ENCODE measurements at regions not wholly inside any gene's neighbourhood (a gene's known extent, or its start where the extent isn't known, plus 50 kb on each side); places are given as distances from the start of the nearest gene placed in this dataset.

- DNase-seq = peak; percentile 95
Measured at GRCh38 chr13:80235166-80235966, 105.6 kb downstream of the SPRY2 start.

- DNase-seq = no peak
Measured at GRCh38 chr13:80227645-80228044, 113.3 kb downstream of the SPRY2 start.

GRCh38 chr13:80226645-80227044 lies 114.3 kb downstream of the SPRY2 start:
- DNase-seq = no peak

GRCh38 chr13:80224468-80224867 lies 116.5 kb downstream of the SPRY2 start:
- DNase-seq = no peak

DNA sequence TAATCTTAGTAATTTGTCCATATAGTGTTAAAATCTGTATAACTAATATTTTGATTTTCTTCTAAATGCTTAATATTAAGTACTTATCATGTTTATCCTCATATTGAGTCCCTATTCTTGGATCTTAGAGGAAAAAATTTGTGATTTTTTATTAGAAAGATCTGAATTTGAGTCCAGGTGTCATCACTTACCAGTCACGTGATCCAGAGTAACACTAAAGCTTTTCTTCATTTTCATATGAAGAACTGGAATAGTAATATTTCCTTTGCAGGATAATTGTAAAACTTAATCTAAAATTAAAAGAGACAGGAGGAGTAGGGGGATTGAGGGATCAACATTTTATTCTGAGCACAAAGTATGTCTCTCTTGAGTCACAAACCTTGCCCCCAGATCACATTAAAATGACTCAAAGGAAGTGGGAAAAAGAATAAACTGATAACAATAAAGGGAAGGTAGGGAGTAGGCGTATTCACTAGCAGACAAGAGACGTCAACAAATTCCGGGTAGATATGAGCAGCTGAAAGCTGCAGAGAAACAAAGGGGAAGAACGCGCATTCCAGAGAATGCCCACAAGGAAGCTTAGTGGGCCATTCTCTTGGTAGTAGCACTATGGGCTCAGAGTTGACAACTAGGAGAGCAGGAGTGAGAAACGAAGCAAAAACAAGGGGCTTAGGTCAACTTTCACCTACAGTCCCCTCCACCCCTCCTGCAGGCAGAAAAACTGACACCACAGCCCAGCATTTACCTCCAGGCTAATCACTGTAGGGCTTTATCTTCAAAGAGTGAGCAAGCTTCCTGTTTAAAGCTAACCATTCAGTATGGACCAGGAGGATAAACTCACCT lies 123.1 kb downstream of the SPRY2 start:
- DNase-seq = no peak

- no peak for DNase-seq
Measured at GRCh38 chr13:80215368-80215767, 125.6 kb downstream of the SPRY2 start.

DNA sequence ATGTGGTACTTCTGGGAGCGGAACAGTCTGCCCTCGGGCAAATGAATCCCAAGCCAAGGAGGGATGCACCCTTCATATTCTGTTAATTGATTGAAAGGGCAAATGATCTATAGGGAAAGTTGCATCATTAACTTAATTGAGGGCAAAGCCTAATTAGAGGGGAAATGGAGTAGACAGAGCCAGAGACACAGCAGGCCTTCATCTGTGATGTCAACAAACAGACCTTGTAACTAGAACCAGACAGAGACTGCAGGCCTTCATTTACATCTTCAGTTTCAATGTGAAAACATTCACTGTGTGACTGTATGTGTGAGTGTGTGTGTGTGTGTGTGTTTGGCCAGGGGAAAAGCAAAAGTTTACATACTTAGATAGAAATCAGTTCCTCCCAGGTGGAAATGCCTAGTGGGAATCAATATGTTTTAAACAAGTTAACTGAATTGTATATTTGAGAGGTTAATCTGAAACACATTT lies 126.4 kb downstream of the SPRY2 start:
- DNase-seq = peak; percentile 91

- DNase-seq = no peak
Measured at GRCh38 chr13:80214050-80214449, 126.9 kb downstream of the SPRY2 start.

DNA sequence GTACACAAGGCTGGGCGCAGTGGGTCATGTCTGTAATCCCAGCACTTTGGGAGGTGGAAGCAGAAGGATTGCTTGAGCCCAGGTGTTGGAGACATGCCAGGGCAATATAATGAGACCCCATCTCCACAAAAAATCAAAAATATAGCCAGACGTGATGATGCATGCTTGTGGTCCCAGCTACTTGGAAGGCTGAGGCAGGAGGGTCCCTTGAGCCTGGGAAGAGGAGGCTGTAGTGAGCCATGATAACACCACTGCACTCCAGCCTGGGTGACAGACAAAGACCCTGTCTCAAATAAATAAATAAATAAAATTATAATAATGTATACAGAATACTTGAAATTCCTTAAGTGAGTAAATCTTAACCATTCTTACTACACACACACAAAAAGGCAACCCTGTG lies 127.7 kb downstream of the SPRY2 start:
- no peak for DNase-seq

DNA sequence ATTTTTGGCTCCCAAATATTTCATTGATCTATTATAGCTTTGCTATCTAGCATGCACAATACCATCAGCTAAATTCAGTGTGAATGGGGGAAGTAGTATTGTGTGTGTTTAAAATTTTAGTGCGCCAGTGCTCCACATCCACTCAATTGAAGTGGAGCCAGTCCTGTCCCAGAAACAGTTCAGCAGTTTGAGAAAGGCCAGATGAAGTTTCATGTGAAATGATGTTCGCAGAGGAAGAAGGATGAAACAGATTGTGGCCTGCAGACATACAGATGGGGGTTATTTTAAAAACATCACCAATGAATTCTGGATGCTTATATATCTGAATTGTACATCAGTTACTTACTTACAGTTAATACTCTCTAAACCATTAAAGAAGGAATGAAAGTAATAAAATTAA lies 129.4 kb downstream of the SPRY2 start:
- DNase-seq = no peak

GRCh38 chr13:80204642-80205041 lies 136.3 kb downstream of the SPRY2 start:
- DNase-seq = no peak

GRCh38 chr13:80203496-80203895 lies 137.4 kb downstream of the SPRY2 start:
- no peak for DNase-seq

DNA sequence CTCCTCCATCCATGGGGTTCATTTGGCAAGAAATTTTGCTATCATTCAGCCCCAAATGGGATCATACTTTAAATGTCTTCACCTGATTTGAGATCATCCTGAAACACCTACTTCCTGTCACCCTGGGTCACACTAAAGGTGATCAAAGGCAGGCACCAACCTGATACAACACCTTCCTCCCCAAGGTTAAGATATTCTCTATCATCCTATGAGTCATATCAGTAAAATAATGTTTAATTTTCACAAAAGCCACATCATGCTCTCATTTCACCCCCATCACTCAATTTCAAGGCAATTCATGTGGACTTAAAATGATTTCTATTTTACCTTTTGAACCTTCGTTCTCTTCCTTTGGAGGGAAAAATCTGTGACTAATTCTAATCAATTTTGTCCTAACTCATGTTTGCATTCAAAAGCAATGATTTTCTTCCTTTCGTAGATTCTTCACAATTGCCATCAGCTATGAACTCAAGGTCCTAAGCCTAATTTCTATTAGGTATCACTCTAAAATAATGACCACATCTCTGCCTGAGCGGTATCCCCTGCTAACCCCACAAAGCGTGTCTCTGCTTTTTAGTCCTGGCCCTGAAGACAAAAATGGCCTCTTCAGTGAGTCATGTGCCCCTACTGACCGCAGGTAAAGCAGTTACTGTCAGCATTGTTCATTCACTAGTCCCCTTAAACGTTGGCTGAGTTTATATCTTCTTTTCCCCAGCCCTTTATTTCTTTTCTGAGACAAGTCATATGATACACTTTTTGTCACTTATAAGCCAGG lies 139.0 kb downstream of the SPRY2 start:
- DNase-seq = no peak

DNA sequence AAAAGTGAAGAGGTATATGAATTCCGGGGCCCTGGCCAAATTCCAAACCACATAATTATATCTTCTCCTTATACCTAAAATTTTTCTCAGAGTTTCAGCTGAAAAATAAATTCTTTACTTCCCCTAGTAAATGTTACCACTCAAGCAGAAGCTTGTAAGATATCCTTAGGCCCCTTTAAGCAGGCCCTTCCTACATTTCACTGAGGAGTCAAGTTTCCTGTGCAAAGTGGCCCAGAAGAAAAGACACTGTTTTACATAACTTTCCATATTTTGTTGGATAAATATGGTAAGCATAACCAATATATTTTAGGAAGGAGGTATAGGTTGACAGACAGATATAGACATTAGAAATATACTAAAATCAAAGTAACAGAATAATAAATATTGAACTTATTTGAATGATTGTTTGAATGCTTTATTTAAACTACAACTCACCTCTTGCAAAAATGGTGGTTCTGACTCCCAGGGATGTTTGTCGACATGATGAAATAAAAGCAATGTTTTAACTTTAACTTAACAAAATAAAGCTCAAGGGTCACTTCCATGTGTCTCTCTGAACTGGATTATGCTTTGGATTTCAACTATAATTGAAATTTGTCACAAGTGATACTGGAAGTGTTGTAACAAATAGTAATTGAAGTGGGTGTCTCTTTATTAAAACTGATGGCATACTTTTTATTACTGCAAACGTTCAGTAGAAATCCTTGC lies 141.2 kb downstream of the SPRY2 start:
- DNase-seq = no peak

DNA sequence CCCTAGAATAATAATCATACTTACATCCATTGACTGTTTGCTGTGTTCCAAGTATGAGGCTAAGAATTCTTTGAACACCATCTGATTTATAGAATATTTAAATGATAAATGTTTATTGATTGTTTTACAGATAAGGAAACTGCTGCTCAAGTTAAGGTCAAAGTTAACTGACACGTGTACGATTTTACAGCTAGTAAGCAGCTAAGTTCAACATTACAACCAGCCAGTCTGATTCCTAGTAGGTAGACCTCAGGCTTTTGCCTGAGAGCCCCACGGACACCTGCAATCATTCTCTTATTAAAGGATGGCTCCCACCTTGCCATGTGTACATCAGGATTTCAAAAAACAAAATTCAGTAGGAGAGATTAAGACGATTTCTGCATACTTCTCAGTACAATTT lies 141.9 kb downstream of the SPRY2 start:
- no peak for DNase-seq

DNA sequence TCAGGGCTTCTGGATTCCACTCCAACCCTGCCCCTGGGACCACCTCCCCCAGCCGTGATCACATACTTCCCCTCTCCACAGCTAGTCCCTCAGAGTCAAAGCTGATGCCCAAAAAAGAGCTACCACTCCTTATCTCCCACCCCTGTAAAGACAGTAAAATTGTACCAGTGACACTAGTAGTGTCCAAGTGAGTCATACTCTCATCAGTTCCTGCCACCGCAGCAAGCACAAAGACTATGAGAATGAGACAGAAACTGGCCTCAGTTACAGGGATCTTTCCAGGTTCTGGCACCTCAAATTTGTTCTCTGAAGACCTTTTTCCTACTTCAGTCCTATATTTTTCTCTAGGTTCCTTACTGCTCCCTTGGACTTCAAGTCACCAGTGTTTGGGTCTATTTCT lies 144.2 kb downstream of the SPRY2 start:
- DNase-seq = no peak

- DNase-seq = no peak
Measured at GRCh38 chr13:80195649-80196048, 145.3 kb downstream of the SPRY2 start.

DNA sequence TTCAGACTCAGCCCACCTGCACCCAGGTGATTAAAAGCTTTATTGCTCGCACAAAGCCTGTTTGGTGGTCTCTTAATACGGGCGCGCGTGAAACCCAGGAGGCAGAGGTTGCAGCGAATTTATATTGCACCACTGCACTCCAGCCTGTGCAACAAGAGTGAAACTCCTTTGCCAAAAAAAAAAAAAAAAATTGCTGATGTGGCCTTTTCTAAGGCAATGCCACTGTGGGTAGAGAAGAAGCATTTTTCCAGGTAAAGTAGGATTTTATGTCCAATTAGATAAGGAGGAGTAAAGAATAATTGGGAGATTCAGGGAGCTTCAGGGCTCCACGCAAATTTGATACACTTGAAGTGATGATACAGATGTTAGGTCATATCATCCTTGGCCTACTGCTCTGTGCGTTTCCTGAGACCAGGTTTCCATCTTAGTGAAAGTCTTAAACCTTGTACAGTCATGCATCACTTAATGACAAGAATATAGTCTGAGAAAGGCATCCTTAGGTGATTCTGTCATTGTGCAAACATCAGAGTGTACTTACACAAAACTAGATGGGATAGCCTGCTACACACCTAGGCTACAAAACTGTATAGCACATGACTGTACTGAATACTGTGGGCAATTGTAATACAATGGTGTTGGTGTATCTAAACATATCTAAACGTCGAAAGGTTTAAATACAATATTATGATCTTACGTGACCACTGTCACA lies 150.9 kb downstream of the SPRY2 start:
- DNase-seq = no peak

DNA sequence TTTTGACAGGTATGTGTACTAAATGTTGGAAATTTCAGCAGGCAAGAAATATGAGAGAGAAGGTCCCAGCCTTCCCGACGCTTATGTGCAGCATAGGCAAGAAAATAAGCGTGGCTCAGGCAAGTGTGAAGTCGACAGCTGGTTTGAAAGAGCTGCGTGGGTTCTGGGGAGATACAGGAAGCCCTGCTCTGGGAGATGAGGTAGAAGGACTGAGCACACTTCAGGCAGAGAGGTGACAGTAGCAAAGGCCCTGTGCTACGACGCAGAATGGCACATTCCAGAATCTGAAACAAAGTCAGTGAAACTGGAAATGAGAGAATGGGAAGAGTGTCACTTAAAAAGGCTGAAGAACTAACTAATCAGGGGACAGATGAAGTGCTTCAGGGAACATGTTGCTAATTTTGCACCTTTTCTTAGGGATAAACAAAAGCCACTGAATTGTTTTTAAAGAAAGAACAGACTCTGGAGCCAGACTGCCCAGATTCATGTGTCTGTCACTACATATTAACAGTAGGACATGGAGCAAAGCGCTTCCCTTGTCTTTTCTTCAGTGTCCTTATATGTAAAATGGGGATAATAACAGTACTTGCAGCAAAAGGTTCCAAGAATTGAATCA lies 160.1 kb downstream of the SPRY2 start:
- no peak for DNase-seq

GRCh38 chr13:80177327-80177726 lies 163.6 kb downstream of the SPRY2 start:
- no peak for DNase-seq

- no peak for DNase-seq
Measured at GRCh38 chr13:80173224-80173623, 167.7 kb downstream of the SPRY2 start.

- DNase-seq = no peak
Measured at GRCh38 chr13:80171096-80171495, 169.8 kb downstream of the SPRY2 start.
